ENCODE measurements at regions not wholly inside any gene's neighbourhood (a gene's known extent, or its start where the extent isn't known, plus 50 kb on each side); places are given as distances from the start of the nearest gene placed in this dataset.

- TF ChIP-seq POLR2AphosphoS5 (IDR thresholded peaks at IDR 0.05; ENCODE audit: low read depth, low read length) (no peak), POLR2A (IDR thresholded peaks at IDR 0.05; ENCODE audit: low read depth, low read length) (no peak), PAX5 (IDR thresholded peaks at IDR 0.05; ENCODE audit: insufficient read depth, low read length, severe bottlenecking) (no peak), SPI1 (IDR thresholded peaks at IDR 0.05; ENCODE audit: low read depth, low read length) (no peak)
Observed at GRCh38 chr9:19732441-19732951, 56.3 kb downstream of the SLC24A2 start.
